Trophoblast cell (in vitro differentiated cells and primary cell): ENCODE measurements at regions not wholly inside any gene's neighbourhood (a gene's known extent, or its start where the extent isn't known, plus 50 kb on each side); places are given as distances from the start of the nearest gene placed in this dataset.

Experiments
- DNase-seq, 2 donors: peaks; one replicate each; pipeline ENCODE4 v3.0.0-alpha.2; 2016
- H2AFZ ChIP-seq: 2 replicates; pipeline ENCODE4 v1.6.1; 2013; ENCODE audit warnings: low read length, moderate library complexity, mild to moderate bottlenecking; ENCODE audit not compliant: insufficient read depth, poor library complexity
- H2AK5ac ChIP-seq: 2 replicates; pipeline ENCODE4 v1.6.1; 2013; ENCODE audit warnings: mild to moderate bottlenecking, low read length
- H2BK120ac ChIP-seq: 2 replicates; pipeline ENCODE4 v1.6.1; 2013; ENCODE audit warnings: low read length, mild to moderate bottlenecking, moderate library complexity; ENCODE audit not compliant: insufficient read depth, poor library complexity
- H2BK12ac ChIP-seq: 2 replicates; pipeline ENCODE4 v1.6.1; 2013; ENCODE audit warnings: mild to moderate bottlenecking, low read length, moderate library complexity
- H2BK5ac ChIP-seq: 2 replicates; pipeline ENCODE4 v1.6.1; 2013; ENCODE audit warnings: low read length, low read depth, moderate library complexity, mild to moderate bottlenecking; ENCODE audit not compliant: poor library complexity
- H3K14ac ChIP-seq: 2 replicates; pipeline ENCODE4 v1.6.1; 2013; ENCODE audit warnings: mild to moderate bottlenecking, low read length
- H3K18ac ChIP-seq: 2 replicates; pipeline ENCODE4 v1.6.1; 2013; ENCODE audit warnings: mild to moderate bottlenecking, low read length
- H3K23ac ChIP-seq: 2 replicates; pipeline ENCODE4 v1.6.1; 2013; ENCODE audit warnings: low read length
- H3K27ac ChIP-seq: 2 replicates; pipeline ENCODE4 v1.5.1; 2013; ENCODE audit warnings: low read depth, mild to moderate bottlenecking, inconsistent platforms, low read length, moderate library complexity
- H3K27me3 ChIP-seq: 2 replicates; pipeline ENCODE4 v1.6.1; 2013; ENCODE audit warnings: inconsistent platforms, mild to moderate bottlenecking, low read length, moderate library complexity; ENCODE audit not compliant: insufficient read depth
- H3K36me3 ChIP-seq, 2 experiments: 1 replicate in 1 of 2; 2 replicates in 1 of 2; pipeline ENCODE4 v1.6.1; 2013; ENCODE audit warnings: low read length in 2 of 2, mild to moderate bottlenecking in 2 of 2, moderate library complexity in 1 of 2; ENCODE audit not compliant: insufficient read depth in 2 of 2, control insufficient read depth in 1 of 2
- H3K4ac ChIP-seq: 2 replicates; pipeline ENCODE4 v1.6.1; 2013; ENCODE audit warnings: low read depth, mild to moderate bottlenecking, low read length, moderate library complexity
- H3K4me1 ChIP-seq, 2 experiments: 1 replicate in 1 of 2; 2 replicates in 1 of 2; pipeline ENCODE4 v1.6.1; 2013; ENCODE audit warnings: low read length in 2 of 2, mild to moderate bottlenecking in 2 of 2, moderate library complexity in 1 of 2; ENCODE audit not compliant: insufficient read depth in 2 of 2, control insufficient read depth in 1 of 2
- H3K4me2 ChIP-seq: 2 replicates; pipeline ENCODE4 v1.6.1; 2013; ENCODE audit warnings: inconsistent platforms, mild to moderate bottlenecking, low read length, moderate library complexity
- H3K4me3 ChIP-seq: 2 replicates; pipeline ENCODE4 v1.5.1; 2013; ENCODE audit warnings: mild to moderate bottlenecking, low read depth, low read length, inconsistent platforms
- H3K79me1 ChIP-seq: one replicate; pipeline ENCODE4 v1.6.1; 2013; ENCODE audit warnings: low read length
- H3K79me2 ChIP-seq: 2 replicates; pipeline ENCODE4 v1.6.1; 2013; ENCODE audit warnings: low read length, mild to moderate bottlenecking; ENCODE audit not compliant: control insufficient read depth, insufficient read depth, poor library complexity
- H3K9ac ChIP-seq: 2 replicates; pipeline ENCODE4 v1.6.1; 2013; ENCODE audit warnings: mild to moderate bottlenecking, low read length
- H3K9me3 ChIP-seq: 2 replicates; pipeline ENCODE4 v1.6.1; 2013; ENCODE audit warnings: low read depth, mild to moderate bottlenecking, control low read depth, inconsistent platforms, low read length; ENCODE audit not compliant: insufficient read depth
- H4K12ac ChIP-seq: 2 replicates; pipeline ENCODE4 v1.6.1; 2013; ENCODE audit warnings: low read depth, mild to moderate bottlenecking, low read length, moderate library complexity
- H4K8ac ChIP-seq: 2 replicates; pipeline ENCODE4 v1.6.1; 2013; ENCODE audit warnings: low read depth, mild to moderate bottlenecking, low read length, moderate library complexity
- H4K91ac ChIP-seq: one replicate; pipeline ENCODE4 v1.6.1; 2013; ENCODE audit warnings: low read depth, mild to moderate bottlenecking, low read length, moderate library complexity
- WGBS: extraction: QIAGEN DNeasy Blood & Tissue Kit; methylation state at CpG from one replicate; pipeline ENCODE4 v1.1.7; 2013; ENCODE audit warnings: missing lambda C conversion rate; ENCODE audit not compliant: insufficient read length, insufficient coverage; ENCODE audit errors: extremely low coverage; 5-methylcytosine and 5-hydroxymethylcytosine counted together

DNA sequence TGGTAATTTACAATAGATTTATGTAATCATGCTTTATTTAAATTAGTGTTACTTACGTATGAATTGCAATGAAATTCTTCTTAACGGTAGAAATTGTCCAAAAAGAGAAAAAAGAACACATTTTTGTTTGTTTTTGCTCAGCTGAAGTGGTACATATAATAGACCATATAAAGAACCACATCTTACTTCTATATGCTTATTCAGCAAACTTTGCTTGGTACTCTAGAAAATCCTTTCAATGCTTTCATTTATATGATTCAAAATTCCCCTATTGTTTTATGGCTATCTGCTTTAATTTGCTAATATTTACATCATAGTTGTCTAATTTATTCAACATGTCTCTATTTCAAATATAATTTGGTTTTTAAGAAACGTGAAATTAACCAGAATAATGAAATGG lies 903.2 kb downstream of the ANKRD7 start:
- Histone ChIP-seq H3K4ac (no peak overlapping the region), H3K23ac (no peak overlapping the region), H4K91ac (no peak overlapping the region), H3K9me3 (no peaks in the 10 kb centered on the region), H3K36me3 (no peaks in the 10 kb centered on the region), H3K4me1 (no peaks in the 10 kb centered on the region), H3K79me2 (no peaks in the 10 kb centered on the region), H3K18ac (no peak overlapping the region), H4K12ac (no peak overlapping the region), H3K9ac (no peak overlapping the region), H3K27me3 (no peaks in the 10 kb centered on the region), H2AK5ac (no peak overlapping the region), H2BK12ac (no peak overlapping the region), H3K14ac (no peak overlapping the region), H3K4me3 (no peak overlapping the region), H3K27ac (no peak overlapping the region), H3K4me2 (no peak overlapping the region), H2BK5ac (no peak overlapping the region), H2BK120ac (no peak overlapping the region), H2AFZ (no peak overlapping the region), H3K79me1 (no peaks in the 10 kb centered on the region), H4K8ac (no peak overlapping the region)
- no CpG with 5 or more reads among the region's 3 CpGs for WGBS
- no peak for DNase-seq

DNA sequence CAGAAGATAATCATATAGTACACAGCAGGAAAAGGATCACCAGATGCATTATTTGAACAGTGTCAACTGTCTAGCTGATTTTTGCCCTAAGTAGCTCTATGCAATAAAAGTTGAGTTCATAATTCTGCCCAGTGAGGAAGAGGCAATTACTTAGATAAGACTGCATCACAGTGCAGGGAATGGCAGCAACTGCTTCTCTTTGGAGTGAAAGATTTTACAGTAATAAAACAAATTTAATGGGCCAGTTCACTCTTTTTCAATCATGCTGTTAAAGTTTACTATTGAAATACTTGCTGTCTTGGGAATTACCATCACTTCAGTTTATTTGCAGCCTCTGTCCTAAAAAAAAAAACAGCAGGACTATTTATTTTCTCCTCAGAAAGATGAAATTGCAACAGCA lies 907.9 kb downstream of the ANKRD7 start:
- Histone ChIP-seq H3K36me3 (no peaks in the 10 kb centered on the region), H3K23ac (no peak overlapping the region), H4K12ac (no peak overlapping the region), H3K79me1 (no peaks in the 10 kb centered on the region), H3K9me3 (no peaks in the 10 kb centered on the region), H2AK5ac (no peak overlapping the region), H3K4me1 (no peaks in the 10 kb centered on the region), H3K18ac (no peak overlapping the region), H2AFZ (no peak overlapping the region), H3K27ac (no peak overlapping the region), H3K27me3 (no peaks in the 10 kb centered on the region), H2BK120ac (no peak overlapping the region), H4K91ac (no peak overlapping the region), H2BK5ac (no peak overlapping the region), H3K4me2 (no peak overlapping the region), H3K14ac (no peak overlapping the region), H3K4me3 (no peak overlapping the region), H3K79me2 (no peaks in the 10 kb centered on the region), H3K4ac (no peak overlapping the region), H2BK12ac (no peak overlapping the region), H3K9ac (no peak overlapping the region), H4K8ac (no peak overlapping the region)
- DNase-seq = no peak

DNA sequence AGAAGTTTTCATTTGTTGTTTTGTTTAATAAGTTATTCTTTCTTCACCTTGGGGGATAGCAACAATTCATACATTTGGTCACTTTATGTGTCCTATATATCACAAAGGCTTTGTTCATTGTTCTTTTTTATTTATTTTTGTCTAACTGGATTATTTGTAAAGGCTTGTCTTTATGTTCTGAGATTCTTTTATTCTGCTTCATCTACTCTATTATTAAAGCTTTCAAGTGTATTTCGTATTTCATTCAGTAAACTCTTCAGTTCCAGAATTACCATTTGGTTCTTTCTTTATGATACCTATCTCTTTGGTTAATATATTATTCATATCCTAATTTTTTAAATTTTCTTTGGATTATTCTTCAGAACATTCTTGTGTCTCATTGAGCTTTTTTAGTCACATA lies 942.9 kb downstream of the ANKRD7 start:
- H2AFZ ChIP-seq = no peak overlapping the region
- no peaks in the 10 kb centered on the region for H3K79me2 ChIP-seq
- H2BK5ac ChIP-seq = no peak overlapping the region
- no peak overlapping the region for H3K14ac ChIP-seq
- H4K8ac ChIP-seq = no peak overlapping the region
- no peaks in the 10 kb centered on the region for H3K4me1 ChIP-seq
- H4K91ac ChIP-seq = no peak overlapping the region
- H3K27ac ChIP-seq = no peak overlapping the region
- no peak overlapping the region for H2BK12ac ChIP-seq
- no peak overlapping the region for H3K4me2 ChIP-seq
- H2AK5ac ChIP-seq = no peak overlapping the region
- no CpG with 5 or more reads among the region's 1 CpG for WGBS
- no peak overlapping the region for H3K4ac ChIP-seq
- H3K9me3 ChIP-seq = peaks cover 7% of the 10 kb centered on the region
- no peak overlapping the region for H3K23ac ChIP-seq
- H4K12ac ChIP-seq = no peak overlapping the region
- H3K4me3 ChIP-seq = no peak overlapping the region
- no peak overlapping the region for H3K9ac ChIP-seq
- no peak overlapping the region for H3K18ac ChIP-seq
- no peaks in the 10 kb centered on the region for H3K79me1 ChIP-seq
- no peak overlapping the region for H2BK120ac ChIP-seq
- DNase-seq = no peak
- H3K36me3 ChIP-seq = no peaks in the 10 kb centered on the region
- no peaks in the 10 kb centered on the region for H3K27me3 ChIP-seq

DNA sequence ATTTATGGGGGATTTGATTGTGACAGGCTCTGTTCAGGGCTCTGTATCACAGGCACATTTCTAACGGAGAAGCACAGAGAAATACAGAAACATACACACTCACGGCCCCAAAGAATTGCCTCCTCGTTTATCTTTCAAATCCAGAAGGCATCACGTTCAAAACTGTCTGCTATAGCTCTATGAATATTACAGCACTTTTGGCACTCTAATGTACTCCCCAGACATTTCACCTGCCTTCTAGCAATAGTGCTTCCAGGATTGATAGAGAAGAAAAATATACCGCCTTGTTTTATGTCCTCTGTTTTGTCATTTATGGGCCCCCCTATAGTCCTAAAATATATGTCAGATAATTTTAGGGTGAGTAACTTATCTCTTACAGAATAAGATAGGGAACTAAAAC lies 947.5 kb downstream of the ANKRD7 start:
- no peak overlapping the region for H3K14ac ChIP-seq
- no peaks in the 10 kb centered on the region for H3K4me1 ChIP-seq
- H3K4ac ChIP-seq = no peak overlapping the region
- no peak overlapping the region for H3K4me2 ChIP-seq
- H4K91ac ChIP-seq = no peak overlapping the region
- no peaks in the 10 kb centered on the region for H3K27me3 ChIP-seq
- H3K79me1 ChIP-seq = no peaks in the 10 kb centered on the region
- no peak overlapping the region for H3K23ac ChIP-seq
- no peak overlapping the region for H3K27ac ChIP-seq
- H4K12ac ChIP-seq = no peak overlapping the region
- H2BK120ac ChIP-seq = no peak overlapping the region
- no peak overlapping the region for H2BK12ac ChIP-seq
- no peak overlapping the region for H2AK5ac ChIP-seq
- H3K36me3 ChIP-seq = no peaks in the 10 kb centered on the region
- H3K18ac ChIP-seq = no peak overlapping the region
- no peak for DNase-seq
- H3K79me2 ChIP-seq = no peaks in the 10 kb centered on the region
- no peak overlapping the region for H3K9ac ChIP-seq
- no peak overlapping the region for H2AFZ ChIP-seq
- no peak overlapping the region for H4K8ac ChIP-seq
- H2BK5ac ChIP-seq = no peak overlapping the region
- no peak overlapping the region for H3K4me3 ChIP-seq
- WGBS = no CpG with 5 or more reads among the region's 5 CpGs
- peaks cover 7% of the 10 kb centered on the region for H3K9me3 ChIP-seq
